NCI-H82 (cell line): ENCODE measurements at regions not wholly inside any gene's neighbourhood (a gene's known extent, or its start where the extent isn't known, plus 50 kb on each side); places are given as distances from the start of the nearest gene placed in this dataset.

Experiments
- DNase-seq: peaks from one replicate; lab custom pipeline; 2025; lab: John Stamatoyannopoulos, UW

DNA sequence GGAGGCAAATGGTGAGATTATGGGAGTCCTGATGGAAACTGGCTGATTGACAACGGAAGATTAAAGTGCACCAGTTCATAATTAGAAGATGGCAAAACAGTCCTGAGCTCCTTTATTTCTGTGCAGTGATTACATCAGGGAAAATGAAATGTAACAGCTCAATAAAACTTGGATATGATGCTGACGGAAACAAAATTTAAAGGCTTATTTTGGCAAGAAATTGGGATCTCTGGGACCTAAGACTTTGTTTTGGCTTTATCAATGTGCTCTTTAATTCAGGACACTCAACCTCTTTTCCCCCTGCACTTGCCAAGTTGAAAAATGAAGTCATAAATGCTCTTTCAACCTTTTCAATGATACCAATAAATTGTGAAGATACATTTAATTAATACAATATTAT is 226.8 kb downstream of the C6orf118 start:
- DNase-seq = no peak

DNA sequence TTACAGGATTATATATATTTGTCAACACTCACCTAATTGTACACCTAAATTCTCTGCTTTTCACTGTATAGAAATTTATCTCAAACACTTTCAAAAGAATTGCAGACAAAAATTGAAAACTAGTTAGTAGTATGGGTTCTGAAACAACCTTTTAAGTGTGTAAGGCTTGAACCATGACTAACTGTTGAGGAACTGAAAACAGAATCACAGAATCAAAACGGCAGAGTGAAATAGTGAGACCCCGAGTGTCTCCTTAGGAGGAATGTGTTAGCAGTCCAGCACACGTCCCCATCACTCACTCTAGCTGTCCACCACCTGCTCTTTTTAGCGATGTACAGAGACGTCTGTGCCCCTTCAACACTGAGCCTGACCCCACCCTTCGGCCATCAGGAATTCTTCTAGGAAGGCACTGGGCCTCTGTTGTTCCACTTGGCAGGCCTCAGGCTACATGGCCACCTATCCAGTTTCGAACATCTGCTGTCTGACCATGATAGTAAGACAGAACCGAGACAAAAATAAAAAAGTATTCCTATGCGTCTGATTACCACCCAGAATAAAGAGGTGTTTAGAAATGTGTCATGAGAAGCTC is 227.4 kb downstream of the C6orf118 start:
- no peak for DNase-seq

GRCh38 chr6:165077876-165078275 is 231.5 kb downstream of the C6orf118 start:
- DNase-seq = no peak

GRCh38 chr6:165071906-165072305 is 237.5 kb downstream of the C6orf118 start:
- no peak for DNase-seq

GRCh38 chr6:165060720-165061119 is 248.7 kb downstream of the C6orf118 start:
- DNase-seq = no peak

DNA sequence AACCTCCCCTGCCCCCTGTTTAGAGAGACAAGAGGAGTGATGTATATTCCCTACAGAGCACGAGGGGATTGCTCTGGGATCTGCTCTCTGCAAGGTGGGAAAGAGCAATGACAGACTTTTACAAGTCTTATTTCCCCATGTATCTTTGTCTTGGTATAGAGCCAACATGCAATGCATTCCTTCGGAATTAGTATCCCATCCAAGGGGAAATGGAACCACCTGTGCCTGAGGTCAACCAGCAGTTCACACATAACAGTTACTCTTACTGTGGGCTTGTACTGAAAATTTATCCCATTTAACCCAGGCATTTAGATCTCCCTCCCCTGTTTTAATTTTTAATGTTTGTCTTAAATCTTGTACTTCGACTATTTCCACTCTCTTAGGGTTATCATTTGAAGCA is 250.4 kb downstream of the C6orf118 start:
- no peak for DNase-seq

- DNase-seq = no peak
Measured at GRCh38 chr6:165056292-165056691, 253.1 kb downstream of the C6orf118 start.

- DNase-seq = peak; percentile 40
Measured at GRCh38 chr6:165055231-165055630, 254.2 kb downstream of the C6orf118 start.

DNA sequence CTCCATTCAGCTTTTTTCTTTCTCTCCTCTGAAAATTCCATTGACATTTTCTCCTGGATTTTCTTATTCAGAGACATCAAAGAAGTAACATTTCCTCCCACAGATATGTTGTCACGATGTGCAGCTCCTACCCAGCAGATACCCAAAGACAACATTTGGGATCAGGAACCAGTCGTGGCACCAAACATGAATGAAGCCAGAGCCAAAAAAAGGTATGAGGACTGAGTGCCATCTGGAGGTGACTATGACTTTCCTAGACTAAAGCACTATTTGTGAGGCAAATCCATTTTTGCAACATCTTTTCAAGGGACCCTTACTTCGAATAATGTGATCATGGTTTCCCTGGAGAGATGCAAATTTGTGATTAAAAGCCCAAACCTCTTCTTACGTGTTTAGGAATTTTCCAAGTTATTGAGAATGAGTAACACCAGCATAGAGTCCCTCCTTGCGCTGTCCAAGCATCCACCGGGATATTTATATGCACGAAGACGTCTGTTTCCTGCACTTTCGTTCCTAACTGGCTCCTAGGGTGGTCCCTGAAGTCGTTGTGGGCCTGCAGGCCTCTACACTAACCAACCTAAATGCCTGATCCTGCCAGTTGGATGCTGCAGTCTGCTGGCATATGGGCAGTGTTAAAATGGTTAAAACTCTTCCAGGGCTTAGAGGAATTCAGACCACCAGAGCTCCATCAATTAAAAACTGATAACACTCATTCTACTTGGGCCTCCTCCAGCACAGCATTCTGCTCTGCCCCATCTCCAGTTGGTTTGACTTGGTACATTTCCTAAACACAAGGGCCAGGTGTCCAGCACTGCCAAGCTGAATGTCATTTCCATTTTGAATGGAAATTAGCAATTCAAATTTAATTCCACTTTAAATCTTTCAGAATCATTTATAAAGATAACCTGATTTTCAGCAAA is 256.6 kb downstream of the C6orf118 start:
- peak; percentile 9 for DNase-seq

DNA sequence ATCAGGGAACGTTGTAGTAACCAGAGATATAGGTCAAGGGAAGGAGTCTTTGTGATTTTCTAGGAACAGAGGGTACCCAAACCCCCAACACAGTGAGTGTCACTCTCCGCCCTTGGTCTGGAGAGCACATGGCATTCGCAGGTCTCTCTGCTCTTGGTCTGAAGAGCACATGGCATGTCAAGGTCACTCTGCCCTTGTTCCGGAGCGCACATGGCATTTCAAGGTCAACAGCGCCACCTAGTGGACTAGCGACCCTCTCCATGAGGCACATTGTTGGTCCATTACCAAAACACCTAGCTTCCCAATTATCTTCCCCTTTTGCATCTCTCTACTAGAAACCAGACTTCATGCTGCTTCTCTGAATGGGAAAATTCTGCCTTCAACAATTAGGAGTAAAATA is 260.0 kb downstream of the C6orf118 start:
- DNase-seq = peak; percentile 69

DNA sequence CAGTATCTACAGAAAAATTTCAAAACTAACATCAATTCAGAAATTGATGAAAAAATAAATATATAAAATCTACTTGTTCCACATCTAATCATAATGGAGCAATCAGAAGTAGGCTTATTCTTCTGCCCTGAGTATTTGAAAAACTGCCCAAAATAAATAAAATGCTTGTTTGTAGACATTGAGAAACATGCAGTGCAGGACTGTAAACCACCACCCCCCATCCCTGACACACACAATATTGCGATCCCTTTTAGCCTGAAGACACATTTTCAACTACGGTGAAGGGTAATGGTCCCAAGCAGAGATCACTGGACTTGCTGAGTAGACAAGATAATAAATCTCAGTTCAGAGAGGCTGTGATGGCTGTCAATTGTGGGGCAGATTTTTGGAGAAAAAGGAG is 261.5 kb downstream of the C6orf118 start:
- DNase-seq = no peak

DNA sequence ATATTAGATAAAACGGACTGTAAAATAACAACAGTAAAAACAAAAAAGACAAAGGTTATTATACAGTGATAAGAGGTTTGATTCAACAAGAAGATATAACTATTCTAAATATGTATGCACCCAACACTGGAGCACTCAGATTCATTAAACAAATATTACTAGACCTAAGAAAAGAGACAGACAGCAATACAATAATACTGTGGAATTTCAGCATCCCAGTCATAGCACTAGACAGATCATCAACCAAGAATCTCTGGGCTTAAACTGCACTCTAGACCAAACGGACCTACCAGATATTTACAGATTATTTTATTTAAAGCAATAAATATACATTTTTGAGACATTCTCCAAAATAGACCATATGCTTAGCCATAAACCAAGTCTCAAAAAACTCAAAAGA is 263.8 kb downstream of the C6orf118 start:
- DNase-seq = no peak

GRCh38 chr6:165042912-165043311 is 266.5 kb downstream of the C6orf118 start:
- no peak for DNase-seq

DNA sequence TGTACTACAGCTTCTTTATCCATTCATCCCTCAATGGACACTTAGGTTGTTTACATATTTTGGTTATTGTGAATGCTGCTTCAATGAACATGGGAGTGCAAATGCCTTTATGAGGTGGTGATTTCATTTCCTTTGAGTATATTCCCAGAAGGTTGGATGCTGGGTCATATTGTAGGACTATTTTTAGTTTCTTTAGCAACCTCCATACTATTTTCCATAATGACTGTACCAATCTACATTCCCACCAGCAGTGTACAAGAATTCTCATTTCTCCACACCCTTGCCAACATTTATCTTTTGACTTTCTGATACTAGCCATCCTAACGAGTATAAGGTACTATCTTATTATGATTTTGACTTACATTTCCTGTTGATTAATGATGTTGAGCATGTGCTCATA is 269.0 kb downstream of the C6orf118 start:
- no peak for DNase-seq

GRCh38 chr6:165034271-165034741 is 275.1 kb downstream of the C6orf118 start:
- DNase-seq = no peak

DNA sequence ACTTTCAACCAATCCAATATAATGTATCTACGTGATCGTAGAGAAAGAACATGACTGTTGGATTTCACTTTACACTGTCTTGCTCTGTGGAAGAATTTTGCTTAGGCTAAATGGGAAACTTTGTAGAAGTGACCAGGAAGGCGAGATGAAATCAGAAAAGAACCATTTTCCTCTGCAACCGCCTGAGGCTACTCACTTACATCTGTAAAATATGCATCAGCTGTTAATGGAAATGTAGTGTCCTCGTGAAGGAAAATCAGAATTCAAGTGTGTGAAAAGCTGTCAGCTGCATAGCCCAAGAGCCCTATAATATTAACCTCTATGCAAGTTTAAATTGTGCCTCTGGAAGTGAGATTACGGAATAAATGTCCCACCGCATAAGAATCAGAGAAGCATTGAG is 277.9 kb downstream of the C6orf118 start:
- no peak for DNase-seq

DNA sequence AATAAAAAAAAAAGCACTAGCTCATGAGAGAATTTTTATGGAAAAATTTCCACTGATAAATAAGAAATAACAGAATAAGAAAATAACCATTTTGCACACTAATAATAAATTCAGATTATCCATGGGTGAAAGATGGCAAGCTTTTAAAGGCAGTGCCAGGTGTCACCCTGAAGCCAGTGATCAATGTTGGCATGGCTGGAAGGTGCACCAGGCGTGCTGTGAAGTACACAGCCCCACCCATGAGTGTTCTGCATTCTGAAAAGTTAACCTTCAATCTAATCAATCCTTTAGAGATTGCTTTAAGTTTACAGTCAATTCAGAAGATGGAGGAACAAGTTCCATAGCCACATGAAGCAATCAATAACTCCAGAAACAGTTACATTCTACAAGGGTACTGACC is 284.4 kb downstream of the C6orf118 start:
- DNase-seq = no peak

- DNase-seq = no peak
Measured at GRCh38 chr6:165019681-165020080, 289.7 kb downstream of the C6orf118 start.

- DNase-seq = no peak
Measured at GRCh38 chr6:165015676-165016075, 293.7 kb downstream of the C6orf118 start.

DNA sequence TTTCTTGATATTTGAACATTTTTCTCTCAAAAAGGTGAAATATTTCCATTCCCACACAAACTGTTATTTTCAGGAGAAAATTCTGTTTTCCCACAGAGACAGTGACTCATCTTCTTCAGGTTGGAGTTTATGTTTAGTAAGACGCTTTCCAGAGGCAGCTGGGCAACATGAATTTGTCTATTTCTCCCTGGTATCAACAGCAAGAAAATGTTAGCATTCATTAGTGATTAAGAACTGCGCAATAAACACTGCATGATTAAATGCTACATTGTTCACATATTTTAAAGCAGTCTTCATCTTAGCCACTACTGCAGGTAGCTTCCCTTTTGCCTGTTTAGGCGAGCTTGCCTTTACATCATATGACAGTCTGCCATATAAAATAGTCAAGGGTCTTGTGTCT is 295.7 kb downstream of the C6orf118 start:
- DNase-seq = no peak

DNA sequence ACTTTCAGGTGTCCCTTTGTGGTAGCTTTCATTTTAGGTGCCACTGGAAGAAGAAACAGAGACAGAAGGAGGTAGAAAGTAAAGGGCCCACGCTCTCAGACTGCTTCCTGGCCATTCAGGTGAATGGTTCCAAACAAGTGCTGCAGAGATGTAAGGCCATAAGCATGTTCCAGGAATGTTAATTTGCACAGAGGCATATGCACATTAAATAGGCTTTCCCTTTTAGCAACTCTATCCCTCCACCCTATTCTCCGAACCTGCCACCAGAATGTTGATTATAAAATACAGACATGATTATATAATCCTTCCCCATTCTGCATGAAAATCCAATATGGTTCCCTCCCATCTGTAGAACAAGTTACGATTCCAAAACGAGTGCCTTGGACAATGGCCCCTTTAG is 297.2 kb downstream of the C6orf118 start:
- DNase-seq = no peak

GRCh38 chr6:165010556-165011535 is 298.6 kb downstream of the C6orf118 start:
- DNase-seq = no peak
